ENCODE measurements at regions not wholly inside any gene's neighbourhood (a gene's known extent, or its start where the extent isn't known, plus 50 kb on each side); places are given as distances from the start of the nearest gene placed in this dataset.

- H3F3A ChIP-seq (replicated peaks; ENCODE audit: insufficient read depth) = peaks cover 7% of the 10 kb centered on the region
- H3K4me3 ChIP-seq (ENCODE audit: low read depth in 2 of 2, low read length in 1 of 2) = no peak overlapping the region
- no peak overlapping the region for H3K9ac ChIP-seq
- peak; percentile 63 for DNase-seq
- H3K27ac ChIP-seq (ENCODE audit: low read depth in 2 of 2, low read length in 1 of 2) = peak overlapping the region in 1 of 2 experiments; percentile 99; a peak in 2 of 4 replicates
- peaks cover 0 to 39% of the 10 kb centered on the region in 2 experiments; a peak in 2 of 4 replicates for H3K4me1 ChIP-seq (ENCODE audit: control insufficient read depth in 1 of 2, insufficient read depth in 2 of 2, low read depth in 1 of 2, low read length in 1 of 2)
- no peaks in the 10 kb centered on the region for H3K27me3 ChIP-seq (ENCODE audit: insufficient read depth)
- whole genome bisulfite sequencing (ENCODE audit: low lambda C conversion rate) = 8% methylated on average over 4 of the region's 4 CpGs
- CTCF ChIA-PET = interaction anchor here (1.0 to 1.4 kb wide), 4 partner anchors 13 to 167 kb away, joined by 3 to 5 read pairs (median 3); no protein-coding TSS in a partner anchor
- POLR2A ChIA-PET = interaction anchor here (0.6 to 1.5 kb wide), 3 partner anchors 8 to 724 kb away, joined by 3 to 7 read pairs (median 5); no protein-coding TSS in a partner anchor
- no peak overlapping the region for H2AFZ ChIP-seq (ENCODE audit: low read depth)
- H3K4me2 ChIP-seq = no peak overlapping the region
- no peaks in the 10 kb centered on the region for H4K20me1 ChIP-seq (ENCODE audit: insufficient read depth)
- no peaks in the 10 kb centered on the region for H3K79me2 ChIP-seq (ENCODE audit: insufficient read depth)
- no peaks in the 10 kb centered on the region for H3K9me3 ChIP-seq
- no peaks in the 10 kb centered on the region for H3K9me2 ChIP-seq
- H3K36me3 ChIP-seq (replicated peaks in 1 of 2; ENCODE audit: control insufficient read depth in 1 of 2, insufficient read depth in 2 of 2, low read length in 1 of 2) = no peaks in the 10 kb centered on the region
- TF ChIP-seq FOXJ3 (CRISPR knock-in tag; IDR thresholded peaks at IDR 0.05) (peak; percentile 91), RAD21 (IDR thresholded peaks at IDR 0.05; ENCODE audit: low read length) (peak; percentile 45), YY1 (IDR thresholded peaks at IDR 0.05; ENCODE audit: low read depth) (no peak), JUND (IDR thresholded peaks at IDR 0.05) (no peak), MXI1 (IDR thresholded peaks at IDR 0.05; ENCODE audit: low read depth, low read length) (0 out of 2 replicates have a peak, but pooled peaks have one; percentile 17), USF2 (IDR thresholded peaks at IDR 0.05; ENCODE audit: borderline replicate concordance, low read depth, low read length) (no peak), NFIC (IDR thresholded peaks at IDR 0.05; ENCODE audit: borderline replicate concordance) (no peak), NRF1 (IDR thresholded peaks at IDR 0.05; ENCODE audit: low read depth, low read length) (no peak), GABPA (IDR thresholded peaks at IDR 0.05; ENCODE audit: low read depth) (no peak), FOSL2 (IDR thresholded peaks at IDR 0.05; ENCODE audit: borderline replicate concordance, low read depth) (no peak), FOXM1 (IDR thresholded peaks at IDR 0.05; ENCODE audit: low read depth) (no peak), PBX3 (IDR thresholded peaks at IDR 0.05) (peak; percentile 52; the same call in 1 of the 2 replicates), GATA2 (CRISPR knock-in tag; IDR thresholded peaks at IDR 0.05) (peak; percentile 89), SMC3 (IDR thresholded peaks at IDR 0.05; ENCODE audit: low read depth, low read length) (peak; percentile 13; the same call in 1 of the 2 replicates), EP300 (IDR thresholded peaks at IDR 0.05; ENCODE audit: borderline replicate concordance in 1 of 2, low read depth in 1 of 2, low read length in 1 of 2) (peak in 1 of 2 experiments; percentile 93; a peak in 2 of 4 replicates), POLR2AphosphoS5 (IDR thresholded peaks at IDR 0.05; ENCODE audit: low read depth, low read length) (0 out of 2 replicates have a peak, but pooled peaks have one; percentile 42), IRF3 (IDR thresholded peaks at IDR 0.05; ENCODE audit: low read depth, low read length) (no peak), ZBTB33 (IDR thresholded peaks at IDR 0.05; ENCODE audit: borderline replicate concordance, low read depth) (no peak), REST (IDR thresholded peaks at IDR 0.05; ENCODE audit: low read depth, low read length) (no peak), TEAD4 (IDR thresholded peaks at IDR 0.05; ENCODE audit: borderline replicate concordance, insufficient read depth) (0 out of 2 replicates have a peak, but pooled peaks have one; percentile 12), CTCF (IDR thresholded peaks at IDR 0.05) (no peak), SIN3A (IDR thresholded peaks at IDR 0.05; ENCODE audit: borderline replicate concordance, low read depth, low read length) (no peak), MAX (IDR thresholded peaks at IDR 0.05; ENCODE audit: low read depth) (no peak)
These were observed 69.3 kb upstream of the NPY start for GRCh38 chr7:24214670-24215069.

Measured in SK-N-SH (cell line).